ENCODE measurements at regions not wholly inside any gene's neighbourhood (a gene's known extent, or its start where the extent isn't known, plus 50 kb on each side); places are given as distances from the start of the nearest gene placed in this dataset.

DNA sequence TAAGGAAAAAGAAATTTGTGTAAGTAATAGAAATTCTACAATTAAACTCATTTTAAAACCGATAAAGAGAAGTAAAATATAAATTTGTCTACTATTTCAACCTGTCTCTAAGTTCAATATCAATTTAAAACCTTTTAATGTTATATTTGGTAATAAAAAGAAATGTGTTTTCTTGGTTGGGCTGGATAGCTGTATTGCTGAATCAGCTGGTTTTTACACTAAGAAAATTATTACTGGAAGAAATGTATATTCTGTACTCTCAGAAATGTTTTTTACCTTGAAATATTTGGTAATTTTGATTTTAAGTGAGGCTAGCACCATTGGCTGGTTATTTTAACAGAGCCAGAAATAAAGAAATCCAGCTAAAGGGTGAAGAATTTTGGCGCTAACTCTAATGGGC is 87.1 kb upstream of the CNTNAP4 start:
- in situ Hi-C loops (cut with HindIII; ENCODE audit: low pct_unique_long_range_greater_than_20kb, low sequenced_read_pairs) = no loop called here

DNA sequence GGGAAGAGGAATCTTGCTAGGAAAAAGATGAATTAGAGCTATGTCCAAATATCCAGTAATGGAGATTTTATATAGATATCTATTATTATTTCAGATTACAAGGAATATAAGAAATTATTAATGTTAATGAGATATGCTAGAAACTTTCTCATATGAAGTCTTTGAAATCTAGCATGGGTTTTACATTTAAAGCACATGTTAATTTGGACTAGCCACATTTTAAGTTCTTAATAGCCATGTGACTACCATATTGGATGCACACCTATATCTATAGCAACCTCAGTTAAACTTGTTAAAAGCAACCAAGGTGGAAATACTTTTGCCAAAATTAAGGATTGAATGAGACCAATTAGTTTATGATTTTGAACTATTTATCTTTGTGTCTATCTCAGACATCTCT is 86.7 kb upstream of the CNTNAP4 start:
- in situ Hi-C loops (cut with HindIII; ENCODE audit: low pct_unique_long_range_greater_than_20kb, low sequenced_read_pairs) = no loop called here
- DNase-seq (ENCODE audit: low read depth, low spot score) = no peak

More for the DNA sequence above, 87.1 kb upstream of the CNTNAP4 start:
- DNase-seq (ENCODE audit: low read depth, low spot score) = no peak

DNA sequence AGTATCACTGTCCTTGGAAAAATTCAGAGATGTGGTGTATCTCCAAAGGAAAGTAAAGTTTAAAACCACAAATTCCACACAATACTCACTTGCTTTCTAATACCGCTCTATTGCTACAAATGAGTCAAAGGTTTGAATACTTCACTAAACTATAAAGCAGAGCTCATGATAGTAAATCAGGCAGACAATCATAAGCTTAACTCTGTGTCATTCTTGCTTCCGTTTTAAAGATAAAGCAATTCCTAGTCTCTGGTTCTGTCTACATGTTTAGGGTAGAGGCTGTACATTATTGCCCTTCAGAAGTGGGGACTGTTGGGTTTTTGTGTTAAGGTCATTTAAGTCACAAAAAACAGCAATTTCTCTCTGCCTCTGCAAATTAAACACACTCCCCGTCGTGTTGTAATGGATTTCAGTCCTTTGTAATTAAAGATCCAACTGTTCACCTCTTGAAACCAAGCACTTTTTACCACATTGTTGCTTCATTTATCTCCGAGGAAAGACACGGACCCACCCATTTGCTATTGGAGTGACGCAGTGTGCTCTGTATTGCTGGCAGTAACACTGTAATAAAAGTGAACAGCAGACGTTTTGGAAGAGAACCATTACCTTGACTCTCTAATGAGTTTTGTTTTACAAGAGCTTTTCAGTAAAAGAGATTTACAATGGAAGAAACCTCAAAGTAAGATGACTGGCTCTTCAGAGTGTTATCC is 83.1 kb upstream of the CNTNAP4 start:
- peak; percentile 35 for DNase-seq (ENCODE audit: low read depth, low spot score)
- in situ Hi-C loops (cut with HindIII; ENCODE audit: low pct_unique_long_range_greater_than_20kb, low sequenced_read_pairs) = no loop called here

DNA sequence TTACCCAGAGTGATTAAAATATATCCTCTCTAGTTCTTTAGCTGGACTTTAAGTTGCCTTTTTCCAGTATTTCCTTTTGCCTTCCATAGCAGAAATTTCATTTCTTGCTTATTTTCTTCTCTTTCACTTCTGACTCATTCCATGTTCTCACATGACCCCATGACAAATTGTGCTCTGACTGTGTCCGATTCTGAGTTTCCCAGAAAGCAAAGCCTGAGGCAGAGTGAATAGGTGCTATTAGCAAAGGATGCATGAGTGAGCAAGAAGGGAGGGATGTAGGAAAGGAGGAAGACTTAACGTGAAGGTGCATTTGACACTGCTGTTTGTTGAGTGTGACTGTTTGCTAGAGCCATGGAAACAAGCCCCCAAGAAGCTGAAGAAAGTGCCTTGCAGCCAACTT is 82.6 kb upstream of the CNTNAP4 start:
- in situ Hi-C loops (cut with HindIII; ENCODE audit: low pct_unique_long_range_greater_than_20kb, low sequenced_read_pairs) = no loop called here
- DNase-seq (ENCODE audit: low read depth, low spot score) = peak; percentile 87

DNA sequence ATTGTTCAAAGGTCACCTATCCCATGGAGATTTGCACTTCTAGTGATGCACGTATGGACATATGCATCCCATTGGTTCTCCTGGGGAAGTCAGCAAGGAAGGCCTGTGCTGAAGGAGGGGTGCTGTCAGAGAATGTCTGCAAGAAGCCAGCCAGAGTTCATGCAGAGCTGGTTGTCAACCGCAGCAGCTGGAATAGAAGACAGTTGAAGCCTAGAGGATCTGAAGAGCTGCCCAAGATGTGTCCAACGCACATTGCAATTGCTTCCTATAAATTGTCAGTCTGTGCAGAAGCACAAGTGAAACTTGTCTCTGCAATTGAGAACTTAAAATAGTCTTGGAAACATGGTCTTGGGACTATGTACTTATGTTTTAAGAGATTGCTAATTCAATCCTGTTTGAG is 82.1 kb upstream of the CNTNAP4 start:
- no peak for DNase-seq (ENCODE audit: low read depth, low spot score)
- in situ Hi-C loops (cut with HindIII; ENCODE audit: low pct_unique_long_range_greater_than_20kb, low sequenced_read_pairs) = no loop called here

DNA sequence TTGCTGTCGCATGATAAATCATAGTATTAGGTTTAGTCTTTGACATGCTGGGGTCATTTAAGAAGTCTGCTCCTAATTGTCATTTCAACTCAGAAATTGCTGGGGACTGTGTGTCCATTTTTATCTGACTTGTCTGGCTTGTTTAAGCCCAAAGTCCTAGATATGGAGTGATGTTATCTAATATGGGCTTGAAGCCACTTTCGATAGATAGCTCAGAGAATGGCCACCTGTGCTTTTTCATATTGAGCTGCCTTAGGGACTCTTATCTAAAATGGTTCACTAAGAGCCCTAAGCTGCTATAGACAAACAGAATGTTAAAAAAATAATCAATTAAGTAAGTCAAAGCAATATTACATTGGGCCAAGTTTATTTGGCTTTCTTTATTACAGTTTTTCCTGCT is 81.6 kb upstream of the CNTNAP4 start:
- no peak for DNase-seq (ENCODE audit: low read depth, low spot score)
- in situ Hi-C loops (cut with HindIII; ENCODE audit: low pct_unique_long_range_greater_than_20kb, low sequenced_read_pairs) = no loop called here

DNA sequence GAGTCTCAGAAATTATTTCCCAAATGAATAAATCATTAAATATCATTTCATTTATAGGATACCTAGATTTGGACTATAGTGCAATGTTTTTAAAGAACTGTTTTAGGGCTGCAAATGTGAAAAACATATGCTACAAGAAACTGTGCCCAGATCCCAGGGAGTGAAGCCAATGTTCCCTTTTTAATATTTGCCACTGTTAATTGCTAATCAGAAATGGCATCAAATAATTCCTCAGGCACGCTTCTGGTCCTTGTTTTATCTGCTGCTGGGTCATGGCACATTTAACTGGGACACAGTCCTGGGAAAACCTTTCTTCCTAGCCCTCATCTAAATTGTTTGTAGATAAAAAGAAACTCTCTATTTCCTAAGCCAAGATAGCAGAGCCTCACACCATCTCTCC is 79.3 kb upstream of the CNTNAP4 start:
- no peak for DNase-seq (ENCODE audit: low read depth, low spot score)
- in situ Hi-C loops (cut with HindIII; ENCODE audit: low pct_unique_long_range_greater_than_20kb, low sequenced_read_pairs) = no loop called here

DNA sequence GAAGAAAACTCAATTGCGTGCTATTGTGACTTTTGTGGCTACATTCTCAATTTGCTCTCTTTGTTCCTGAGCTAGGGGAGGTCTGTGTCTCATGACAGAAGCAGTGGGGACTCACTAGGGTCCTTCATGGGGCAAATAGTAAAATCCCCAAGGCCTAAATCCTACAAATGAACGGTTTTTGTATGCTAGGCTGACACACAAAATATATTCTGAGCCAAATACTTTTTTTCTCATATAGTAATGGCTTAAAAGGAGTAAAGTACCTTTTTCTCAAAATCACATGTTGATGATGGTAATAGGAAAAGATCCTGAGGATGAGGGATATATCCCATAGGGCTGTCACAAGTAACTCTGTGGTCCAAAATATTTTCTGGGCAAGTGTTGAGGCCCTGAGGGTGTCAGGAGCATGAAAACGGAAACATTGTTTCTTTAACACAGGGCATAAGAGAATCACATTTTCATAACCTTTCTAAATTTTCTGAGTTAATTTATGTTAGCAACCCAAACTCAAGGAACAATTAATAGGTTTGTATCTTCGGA is 77.5 kb upstream of the CNTNAP4 start:
- in situ Hi-C loops (cut with HindIII; ENCODE audit: low pct_unique_long_range_greater_than_20kb, low sequenced_read_pairs) = no loop called here
- peak; percentile 93 for DNase-seq (ENCODE audit: low read depth, low spot score)

DNA sequence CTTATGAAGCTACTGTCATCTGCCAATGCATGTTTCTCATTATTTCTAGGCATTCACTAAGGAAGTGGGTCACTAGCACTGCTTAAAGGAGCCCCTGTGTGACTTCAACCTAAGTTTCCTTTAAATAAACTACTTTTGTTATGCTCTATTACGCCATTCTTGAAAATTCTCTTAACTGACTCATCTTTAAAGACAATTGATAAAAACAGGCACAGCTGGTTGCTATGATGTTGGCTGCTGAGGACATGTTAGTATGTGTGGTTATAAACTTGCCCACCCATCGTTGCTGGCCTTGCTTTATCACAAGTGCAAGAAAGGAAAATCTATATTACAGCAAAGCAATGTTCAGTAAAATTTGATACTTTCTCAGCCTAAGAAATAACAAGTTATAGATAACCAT is 75.8 kb upstream of the CNTNAP4 start:
- in situ Hi-C loops (cut with HindIII; ENCODE audit: low pct_unique_long_range_greater_than_20kb, low sequenced_read_pairs) = no loop called here
- peak; percentile 20 for DNase-seq (ENCODE audit: low read depth, low spot score)

DNA sequence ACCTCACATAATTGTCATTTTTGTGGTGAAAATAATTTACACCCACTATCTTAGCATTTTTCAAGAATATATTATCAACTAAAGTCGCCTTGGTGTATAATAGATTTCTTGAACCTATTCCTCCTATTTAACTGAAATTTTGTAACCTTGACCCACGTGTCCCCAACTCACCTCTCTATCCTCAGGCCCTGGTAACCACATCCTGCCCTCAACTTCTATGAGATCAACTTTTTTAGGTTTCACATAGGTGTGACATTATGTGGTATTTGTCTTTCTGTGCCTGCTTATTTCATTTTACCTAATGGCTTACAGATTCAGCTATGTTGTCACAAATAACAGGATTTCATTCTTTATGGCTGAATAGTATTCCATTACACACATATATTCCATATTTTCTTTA is 73.0 kb upstream of the CNTNAP4 start:
- in situ Hi-C loops (cut with HindIII; ENCODE audit: low pct_unique_long_range_greater_than_20kb, low sequenced_read_pairs) = no loop called here
- no peak for DNase-seq (ENCODE audit: low read depth, low spot score)

DNA sequence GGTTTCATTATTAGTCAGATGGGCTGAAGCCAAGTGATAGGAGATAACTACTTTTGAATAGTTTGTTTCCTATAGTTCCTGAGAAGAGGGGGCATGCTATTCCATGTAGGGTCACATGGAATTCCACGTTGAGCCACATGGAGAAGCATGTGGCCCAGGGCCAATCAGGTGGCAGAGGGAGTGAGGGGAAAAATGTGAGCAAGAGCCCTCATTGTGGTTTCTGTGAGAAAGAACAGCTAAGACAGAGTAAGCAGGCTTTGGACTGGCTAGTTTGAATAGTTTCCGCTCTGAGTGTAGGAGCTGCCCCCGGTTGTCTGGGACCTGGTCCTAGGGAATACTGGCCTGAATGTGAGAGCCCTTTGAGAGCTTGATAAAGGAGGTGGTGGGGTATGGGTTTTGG is 69.9 kb upstream of the CNTNAP4 start:
- in situ Hi-C loops (cut with HindIII; ENCODE audit: low pct_unique_long_range_greater_than_20kb, low sequenced_read_pairs) = no loop called here
- DNase-seq (ENCODE audit: low read depth, low spot score) = no peak

DNA sequence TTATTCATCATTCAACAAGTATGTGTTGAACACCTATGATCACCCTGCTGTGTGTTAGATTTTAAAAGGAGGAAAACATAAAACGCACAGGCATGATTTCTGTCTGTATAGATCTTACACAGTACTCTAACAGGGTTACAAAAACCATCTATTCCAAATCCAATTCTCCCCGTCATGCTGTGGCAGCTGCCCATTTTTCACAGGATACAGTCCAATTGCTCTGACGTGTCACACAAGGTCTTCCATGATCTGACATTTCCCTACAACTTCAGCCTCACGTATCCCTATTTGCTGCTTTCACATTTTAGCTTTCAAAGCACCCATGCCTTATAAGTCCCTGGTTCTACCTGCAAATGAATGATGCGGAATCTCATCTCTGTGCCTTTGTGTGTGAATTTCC is 67.0 kb upstream of the CNTNAP4 start:
- no peak for DNase-seq (ENCODE audit: low read depth, low spot score)
- in situ Hi-C loops (cut with HindIII; ENCODE audit: low pct_unique_long_range_greater_than_20kb, low sequenced_read_pairs) = no loop called here

DNA sequence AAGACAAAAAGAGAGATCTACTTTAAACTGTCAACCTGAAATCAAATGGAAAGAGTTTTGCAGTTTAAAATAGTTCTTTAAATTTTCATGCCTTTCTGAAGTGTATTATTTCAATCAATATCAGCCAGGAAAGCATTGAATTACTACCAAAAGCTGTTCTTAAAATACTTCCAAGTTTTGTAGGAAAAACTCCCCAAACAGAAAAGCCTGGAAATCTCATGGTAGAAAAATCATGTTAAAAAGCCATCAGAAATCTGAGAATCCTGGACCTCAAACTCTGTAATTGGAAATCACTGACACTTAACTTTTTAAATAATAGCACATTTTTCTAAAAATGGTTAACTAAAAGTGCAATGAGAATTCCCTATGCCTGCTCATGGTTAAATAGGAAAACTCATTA is 63.3 kb upstream of the CNTNAP4 start:
- DNase-seq (ENCODE audit: low read depth, low spot score) = no peak
- in situ Hi-C loops (cut with HindIII; ENCODE audit: low pct_unique_long_range_greater_than_20kb, low sequenced_read_pairs) = no loop called here

DNA sequence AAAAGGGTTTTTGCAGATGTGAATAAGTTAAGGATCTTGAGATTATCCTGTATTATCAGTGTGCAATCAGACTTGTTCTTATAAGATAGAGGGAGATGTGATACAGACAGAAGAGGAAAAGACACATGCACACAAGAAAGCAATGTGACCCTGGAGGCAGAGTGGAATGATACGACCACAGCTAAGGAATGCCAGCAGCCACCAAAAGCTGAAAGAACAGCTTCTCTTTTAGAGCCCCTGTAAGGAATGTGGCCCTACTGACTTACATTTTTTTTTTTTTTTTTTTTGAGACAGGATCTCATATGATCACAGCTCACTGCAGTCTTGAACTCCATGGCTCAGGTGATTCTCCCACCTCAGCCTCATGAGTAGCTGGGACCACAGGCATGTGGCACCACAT is 62.3 kb upstream of the CNTNAP4 start:
- DNase-seq (ENCODE audit: low read depth, low spot score) = peak; percentile 67
- in situ Hi-C loops (cut with HindIII; ENCODE audit: low pct_unique_long_range_greater_than_20kb, low sequenced_read_pairs) = no loop called here

DNA sequence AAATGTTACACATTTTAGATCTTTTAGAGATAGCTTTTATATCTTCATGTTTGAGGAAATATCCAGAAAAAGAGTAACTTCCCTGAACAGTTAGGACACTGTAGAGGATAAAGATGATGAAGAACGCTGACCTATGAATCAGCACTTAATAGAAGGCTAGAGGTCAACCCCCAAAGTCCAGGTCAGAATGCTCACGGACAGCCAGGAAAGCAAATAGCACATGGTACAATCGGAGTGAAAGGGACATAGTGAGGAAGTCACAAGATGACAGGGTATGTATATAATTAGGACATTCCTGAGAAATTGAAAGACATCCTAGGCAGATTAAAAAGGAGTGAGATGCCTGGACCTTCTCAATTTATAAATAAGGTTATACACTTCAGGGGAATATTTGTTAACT is 55.1 kb upstream of the CNTNAP4 start:
- in situ Hi-C loops (cut with HindIII; ENCODE audit: low pct_unique_long_range_greater_than_20kb, low sequenced_read_pairs) = no loop called here
- peak; percentile 93 for DNase-seq (ENCODE audit: low read depth, low spot score)

DNA sequence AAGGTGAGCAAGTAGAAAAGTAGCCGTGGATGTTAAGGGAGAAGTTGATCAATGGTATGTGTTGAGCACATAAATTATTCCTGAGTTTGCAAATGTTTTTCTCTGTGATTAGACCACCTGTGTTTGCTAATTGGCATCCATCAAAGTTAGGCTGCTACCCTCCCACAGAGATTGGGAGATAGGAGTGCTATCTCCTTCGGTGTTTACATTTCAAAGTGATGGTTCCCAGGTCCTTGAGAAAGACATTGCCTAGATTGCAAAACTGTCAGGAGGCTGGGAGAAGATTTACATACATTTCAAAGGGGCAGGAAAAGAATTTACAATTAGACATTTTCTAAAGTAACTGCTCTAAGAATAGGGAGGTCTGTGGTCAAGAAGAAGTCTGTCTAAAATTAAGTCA is 54.3 kb upstream of the CNTNAP4 start:
- peak; percentile 11 for DNase-seq (ENCODE audit: low read depth, low spot score)
- in situ Hi-C loops (cut with HindIII; ENCODE audit: low pct_unique_long_range_greater_than_20kb, low sequenced_read_pairs) = no loop called here

DNA sequence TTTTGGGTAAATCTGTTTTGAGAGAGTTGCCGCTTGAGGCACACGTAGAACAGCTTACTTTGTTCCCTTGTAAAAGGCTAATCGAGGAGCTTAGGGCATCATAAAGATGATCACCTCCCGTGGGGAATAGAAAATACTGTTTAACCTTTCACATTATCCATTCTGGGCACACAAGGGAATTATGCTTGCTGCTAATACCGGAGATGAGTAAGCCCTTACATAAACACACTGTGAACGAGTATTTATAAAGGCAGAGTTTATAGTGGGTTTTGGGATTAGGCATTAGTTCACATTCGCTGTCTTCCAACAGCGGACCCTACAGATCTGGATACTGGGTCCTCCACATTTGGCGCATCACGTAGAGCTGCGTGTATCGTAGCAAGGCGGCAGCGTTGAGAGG is 51.2 kb upstream of the CNTNAP4 start:
- in situ Hi-C loops (cut with HindIII; ENCODE audit: low pct_unique_long_range_greater_than_20kb, low sequenced_read_pairs) = no loop called here
- DNase-seq (ENCODE audit: low read depth, low spot score) = peak; percentile 58

DNA sequence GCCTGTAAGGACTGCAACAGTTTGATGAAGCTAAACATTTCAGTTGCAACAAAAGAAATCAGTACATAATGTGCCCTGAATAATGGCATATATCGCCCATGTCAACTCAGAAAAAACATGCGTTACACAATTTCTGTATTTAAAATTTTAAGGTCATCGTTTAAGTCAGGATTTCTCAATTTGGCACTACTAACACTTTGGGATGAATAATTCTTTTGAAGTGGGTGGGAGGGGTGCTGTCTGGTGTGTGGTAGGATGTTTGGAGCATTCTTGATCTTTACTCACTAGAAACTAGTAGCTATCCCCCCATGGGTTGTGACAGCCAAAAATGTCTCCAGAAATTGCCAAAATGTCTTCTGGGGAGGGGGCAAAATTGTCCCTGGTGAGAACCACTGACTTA is 50.7 kb upstream of the CNTNAP4 start:
- in situ Hi-C loops (cut with HindIII; ENCODE audit: low pct_unique_long_range_greater_than_20kb, low sequenced_read_pairs) = no loop called here
- DNase-seq (ENCODE audit: low read depth, low spot score) = no peak

Measured in SK-MEL-5 (cell line).